ENCODE measurements at regions not wholly inside any gene's neighbourhood (a gene's known extent, or its start where the extent isn't known, plus 50 kb on each side); places are given as distances from the start of the nearest gene placed in this dataset.
A peak's percentile ranks its signal among the peaks of the same experiment; 100 is the strongest.

- Histone ChIP-seq H3K27ac (ENCODE audit: low read depth in 1 of 2, low read length in 2 of 2) (no peak overlapping the region), H3K4me2 (replicated peaks; ENCODE audit: extremely low read depth, low read length, poor library complexity, severe bottlenecking) (no peak overlapping the region), H3K9ac (ENCODE audit: insufficient read depth, low read length, poor library complexity, severe bottlenecking) (no peak overlapping the region), H3K79me2 (ENCODE audit: insufficient read depth, low read length) (no peaks in the 10 kb centered on the region), H3K9me3 (replicated peaks in 1 of 2; ENCODE audit: control insufficient read depth in 1 of 2, insufficient read depth in 1 of 2, low read length in 2 of 2) (no peaks in the 10 kb centered on the region), H4K20me1 (ENCODE audit: insufficient read depth, low read length) (no peaks in the 10 kb centered on the region), H3K27me3 (ENCODE audit: control insufficient read depth in 2 of 2, insufficient read depth in 2 of 2, low read length in 2 of 2) (no peaks in the 10 kb centered on the region), H3K4me1 (ENCODE audit: control insufficient read depth in 1 of 2, insufficient read depth in 2 of 2, low read length in 2 of 2) (no peaks in the 10 kb centered on the region), H3K4me3 (replicated peaks in 1 of 3; ENCODE audit: low read depth in 2 of 3, low read length in 3 of 3) (no peak overlapping the region), H2AFZ (ENCODE audit: insufficient read depth, low read depth, low read length, poor library complexity, severe bottlenecking) (peak overlapping the region; percentile 35), H3K36me3 (replicated peaks in 1 of 2; ENCODE audit: control insufficient read depth in 1 of 2, insufficient read depth in 2 of 2, low read length in 2 of 2) (no peaks in the 10 kb centered on the region)
- peaks cover 3% of the 10 kb centered on the region for H3K4me1 Mint-ChIP-seq
- no peak for TF ChIP-seq CTCF (IDR thresholded peaks at IDR 0.05)
- intact Hi-C loops (cut with micrococcal nuclease), result loop anchor here (5.0 to 10.0 kb wide), 2 partner anchors 1760 to 1763 kb away; no protein-coding TSS in a partner anchor
- no peak for DNase-seq
- H3K9me3 Mint-ChIP-seq, result no peaks in the 10 kb centered on the region
- H3K4me3 Mint-ChIP-seq, result no peak overlapping the region
- 7% methylated on average over 7 of the region's 9 CpGs for WGBS (ENCODE audit: insufficient coverage)
- H3K27me3 Mint-ChIP-seq (ENCODE audit: low read depth in 3 of 3), result peaks cover 5 to 9% (median 8%) of the 10 kb centered on the region in 3 donors
- no peaks in the 10 kb centered on the region for H3K36me3 Mint-ChIP-seq
- no peak overlapping the region for H3K27ac Mint-ChIP-seq
These were observed 230.3 kb upstream of the SLC14A2 start for GRCh38 chr18:45384962-45385315.

- Mint-ChIP-seq H3K36me3 (no peaks in the 10 kb centered on the region), H3K4me1 (peaks cover 3% of the 10 kb centered on the region)
- intact Hi-C loops (cut with micrococcal nuclease), result loop anchor here in 1 of 2 donors (10.0 kb wide), 1 partner anchor 1761 kb away; no protein-coding TSS in a partner anchor
These were observed 229.1 kb upstream of the SLC14A2 start for GRCh38 chr18:45386041-45386655.

More at GRCh38 chr18:45386041-45386655, 229.1 kb upstream of the SLC14A2 start:
- H3K27ac ChIP-seq (ENCODE audit: low read depth in 1 of 2, low read length in 2 of 2), result no peak overlapping the region
- no peaks in the 10 kb centered on the region for H3K9me3 ChIP-seq (replicated peaks in 1 of 2; ENCODE audit: control insufficient read depth in 1 of 2, insufficient read depth in 1 of 2, low read length in 2 of 2)
- Mint-ChIP-seq H3K27me3 (ENCODE audit: low read depth in 3 of 3) (peaks cover 5 to 9% (median 8%) of the 10 kb centered on the region in 3 donors), H3K9me3 (no peaks in the 10 kb centered on the region), H3K4me3 (no peak overlapping the region), H3K27ac (no peak overlapping the region)
- no peak overlapping the region for H2AFZ ChIP-seq (ENCODE audit: insufficient read depth, low read depth, low read length, poor library complexity, severe bottlenecking)
- no peak overlapping the region for H3K4me3 ChIP-seq (replicated peaks in 1 of 3; ENCODE audit: low read depth in 2 of 3, low read length in 3 of 3)
- H3K9ac ChIP-seq (ENCODE audit: insufficient read depth, low read length, poor library complexity, severe bottlenecking), result no peak overlapping the region
- H3K4me1 ChIP-seq (ENCODE audit: control insufficient read depth in 1 of 2, insufficient read depth in 2 of 2, low read length in 2 of 2), result no peaks in the 10 kb centered on the region
- no peak for TF ChIP-seq CTCF (IDR thresholded peaks at IDR 0.05)
- H4K20me1 ChIP-seq (ENCODE audit: insufficient read depth, low read length), result no peaks in the 10 kb centered on the region
- H3K4me2 ChIP-seq (replicated peaks; ENCODE audit: extremely low read depth, low read length, poor library complexity, severe bottlenecking), result no peak overlapping the region
- H3K27me3 ChIP-seq (ENCODE audit: control insufficient read depth in 2 of 2, insufficient read depth in 2 of 2, low read length in 2 of 2), result no peaks in the 10 kb centered on the region
- peak in 1 of 3 donors; percentile 5 for DNase-seq
- no peaks in the 10 kb centered on the region for H3K79me2 ChIP-seq (ENCODE audit: insufficient read depth, low read length)
- H3K36me3 ChIP-seq (replicated peaks in 1 of 2; ENCODE audit: control insufficient read depth in 1 of 2, insufficient read depth in 2 of 2, low read length in 2 of 2), result no peaks in the 10 kb centered on the region
- 68% methylated on average over 7 of the region's 7 CpGs for WGBS (ENCODE audit: insufficient coverage)
